Activated CD8-positive, alpha-beta memory T cell treated with anti-CD3 and anti-CD28 coated beads, Interleukin-2, amount 50 U/mL, for 48 hours (primary cell): ENCODE measurements at regions not wholly inside any gene's neighbourhood (a gene's known extent, or its start where the extent isn't known, plus 50 kb on each side); places are given as distances from the start of the nearest gene placed in this dataset.
A peak's percentile ranks its signal among the peaks of the same experiment; 100 is the strongest.
"Not testable (repeated sequence)": the region's sequence is repeated elsewhere in the genome, so short reads cannot be mapped to it uniquely, and the experiment has no call there.

Source experiments
- DNase-seq: peaks from one replicate; pipeline ENCODE4 v3.0.0-alpha.2; 2020

- no peak for DNase-seq
Observed at GRCh38 chr3:67064105-67064504, 66.0 kb downstream of the KBTBD8 start.

DNA sequence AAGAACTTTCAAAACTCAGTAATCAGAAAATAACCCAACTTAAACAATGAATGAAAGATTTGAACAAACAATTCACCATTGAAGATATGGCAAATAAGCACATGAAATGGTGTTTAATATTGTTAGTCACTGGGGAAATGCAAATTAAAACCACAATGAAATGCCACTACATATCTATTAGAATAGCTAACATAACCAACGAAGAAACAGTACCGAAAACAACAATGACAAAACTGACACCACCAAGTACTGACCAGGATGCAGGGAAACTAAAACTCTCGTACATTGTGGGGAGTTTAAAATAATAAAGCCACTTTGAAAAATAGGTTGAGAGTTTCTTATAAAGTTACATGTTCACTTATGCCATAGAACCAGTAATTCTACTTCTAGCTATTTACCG is 69.1 kb downstream of the KBTBD8 start:
- DNase-seq = no peak

DNA sequence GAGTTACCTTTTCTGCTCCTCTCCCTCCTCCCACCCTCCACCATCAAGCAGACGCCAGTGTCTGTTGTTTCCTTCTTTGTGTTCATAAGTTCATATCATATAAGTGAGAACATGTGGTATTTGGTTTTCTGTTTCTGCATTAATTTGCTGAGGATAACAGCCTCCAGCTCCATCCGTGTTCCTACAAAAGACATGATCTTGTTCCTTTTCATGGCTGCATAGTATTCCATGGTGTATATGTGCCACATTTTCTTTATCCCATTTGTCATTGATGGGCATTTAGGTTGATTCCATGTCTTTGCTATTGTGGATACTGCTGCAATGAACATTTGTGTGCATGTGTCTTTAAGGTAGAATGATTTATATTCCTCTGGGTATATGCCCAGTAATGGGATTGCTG is 74.5 kb downstream of the KBTBD8 start:
- DNase-seq = not testable (repeated sequence)

DNA sequence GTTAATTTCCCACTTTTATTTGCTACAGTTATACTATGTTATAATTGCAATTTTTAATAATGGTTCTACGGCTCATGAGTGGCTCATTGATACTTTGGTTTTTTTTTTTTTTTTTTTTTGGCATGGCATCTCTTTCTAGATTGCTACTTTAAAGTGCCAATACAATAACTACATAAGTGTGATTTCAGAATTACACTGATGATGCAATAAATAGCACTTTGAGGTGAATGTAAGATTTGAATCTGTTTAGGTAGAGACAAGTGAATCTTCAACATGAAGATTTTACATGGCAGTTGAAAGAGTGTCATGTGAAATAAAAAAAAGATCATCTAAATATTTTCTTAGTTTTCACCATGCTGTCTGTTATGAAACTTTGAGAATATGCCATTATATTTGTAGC is 75.7 kb downstream of the KBTBD8 start:
- no peak for DNase-seq

- DNase-seq = no peak
Observed at GRCh38 chr3:67075295-67075694, 77.2 kb downstream of the KBTBD8 start.

DNA sequence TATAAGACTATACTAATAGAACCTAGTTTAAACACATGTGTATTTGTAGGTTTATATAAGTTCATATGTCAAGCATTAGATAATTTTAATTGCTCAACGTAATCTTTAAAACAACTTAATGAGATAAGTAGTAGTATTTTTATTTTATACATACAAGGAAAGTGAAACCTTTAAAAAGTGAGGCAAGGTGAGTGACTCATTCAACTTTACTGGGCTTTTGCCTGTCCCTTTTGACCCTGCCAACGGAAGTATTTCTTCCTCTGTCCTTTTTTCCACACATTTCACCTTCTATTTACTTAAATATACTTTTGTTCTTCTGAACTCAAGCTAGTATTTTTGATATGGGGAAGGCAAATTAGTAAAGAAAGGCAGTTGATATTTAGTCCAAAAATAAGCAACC is 78.5 kb downstream of the KBTBD8 start:
- no peak for DNase-seq

DNA sequence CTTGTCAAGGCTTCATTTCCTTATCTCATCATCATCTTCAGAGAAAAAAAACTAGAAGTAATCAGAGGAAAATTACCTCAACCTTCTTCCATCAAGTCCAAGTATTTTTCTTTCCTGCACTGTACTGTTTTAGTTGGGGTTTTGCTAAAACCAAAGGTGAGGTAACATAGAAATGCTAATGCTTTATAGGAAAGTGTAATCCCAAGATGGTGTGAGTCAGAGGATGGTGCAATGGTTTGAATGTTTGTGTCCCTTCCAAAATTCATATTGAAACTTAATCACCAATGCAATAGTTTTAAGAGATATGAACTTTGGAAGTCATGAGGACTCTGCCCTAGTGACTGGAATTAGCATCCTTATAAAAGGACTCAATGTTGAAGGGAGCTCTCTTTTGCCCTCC is 79.5 kb downstream of the KBTBD8 start:
- no peak for DNase-seq

DNA sequence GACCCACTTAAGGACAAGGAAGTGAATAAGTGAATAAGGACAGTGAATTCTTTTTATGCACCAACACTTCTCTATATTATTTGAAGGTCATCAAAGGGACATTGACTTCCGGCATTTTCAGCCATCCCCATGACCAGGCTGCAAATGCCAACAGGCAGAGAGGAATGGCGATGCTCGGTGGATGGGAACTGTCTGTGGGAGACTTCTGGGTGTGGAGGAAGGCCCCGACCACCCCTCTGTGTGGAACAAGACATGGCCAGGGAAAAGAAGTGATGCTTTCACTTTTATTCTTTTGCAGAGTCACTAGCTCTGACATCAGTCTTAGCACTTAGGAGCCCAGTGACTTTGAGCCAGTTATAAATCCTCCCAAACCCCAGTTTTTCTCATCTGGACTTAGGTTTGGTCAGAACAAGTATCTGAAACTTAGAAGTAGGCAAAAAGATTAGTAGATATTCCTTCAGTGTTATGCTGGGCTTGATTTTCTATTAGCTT is 84.5 kb downstream of the KBTBD8 start:
- DNase-seq = no peak

- DNase-seq = no peak
Observed at GRCh38 chr3:67083277-67083676, 85.2 kb downstream of the KBTBD8 start.

DNA sequence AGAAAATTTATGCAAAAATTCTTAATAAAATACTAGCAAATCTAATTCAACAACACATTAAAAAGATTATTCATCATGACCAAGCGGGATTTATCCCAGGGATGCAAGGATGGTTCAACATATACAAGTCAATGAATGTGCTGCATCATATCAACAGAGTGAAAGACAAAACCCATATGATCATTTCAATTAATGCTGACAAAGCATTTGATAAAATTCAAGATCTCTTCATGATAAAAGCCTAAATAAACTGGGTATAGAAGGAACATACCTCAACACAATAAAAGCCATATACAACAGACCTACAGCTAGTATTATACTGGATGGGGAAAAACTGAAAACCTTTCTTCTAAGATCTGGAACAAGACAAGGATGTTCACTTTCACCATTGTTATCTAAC is 89.7 kb downstream of the KBTBD8 start:
- no peak for DNase-seq

DNA sequence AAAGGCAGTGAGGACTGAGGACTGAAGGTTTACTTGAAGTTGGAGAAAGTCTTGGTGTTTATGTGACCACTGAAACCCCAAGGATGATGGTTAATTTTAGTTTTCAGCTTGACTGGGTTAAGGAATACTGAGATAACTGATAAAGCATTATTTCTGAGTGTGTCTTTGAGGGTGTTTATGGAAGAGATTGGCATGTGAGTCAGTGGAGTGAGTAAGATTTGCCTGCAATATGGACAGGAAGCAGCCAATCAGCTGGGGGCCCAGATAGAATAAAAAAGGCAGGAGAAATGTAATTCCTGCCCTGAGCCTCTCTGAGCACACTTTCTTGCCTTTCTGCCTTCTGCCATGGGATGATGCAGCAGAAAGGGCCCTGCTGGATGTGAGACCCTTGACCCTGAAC is 92.4 kb downstream of the KBTBD8 start:
- DNase-seq = no peak

GRCh38 chr3:67093305-67093704 is 95.2 kb downstream of the KBTBD8 start:
- DNase-seq = no peak

GRCh38 chr3:67094167-67094566 is 96.1 kb downstream of the KBTBD8 start:
- no peak for DNase-seq

DNA sequence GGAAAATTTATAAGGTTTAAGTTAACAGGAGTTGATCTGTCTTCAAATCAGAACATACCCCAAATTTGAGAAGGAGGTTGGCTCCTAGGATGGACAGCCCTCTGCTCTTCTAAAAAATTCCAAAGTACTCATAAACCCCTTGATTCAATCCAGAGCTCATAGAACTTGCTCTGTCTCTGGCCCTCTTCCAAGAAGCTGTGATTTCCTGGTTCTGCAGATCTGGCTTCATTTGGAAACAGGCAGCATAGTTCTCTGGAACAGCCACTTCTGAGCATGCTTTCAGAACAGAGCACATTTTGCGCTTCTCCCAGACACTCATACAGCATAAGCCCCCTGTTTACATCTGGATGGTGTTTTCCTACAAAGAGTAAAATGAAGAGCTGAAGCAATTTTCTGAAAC is 96.7 kb downstream of the KBTBD8 start:
- DNase-seq = no peak

- DNase-seq = no peak
Observed at GRCh38 chr3:67104388-67104787, 106.3 kb downstream of the KBTBD8 start.

DNA sequence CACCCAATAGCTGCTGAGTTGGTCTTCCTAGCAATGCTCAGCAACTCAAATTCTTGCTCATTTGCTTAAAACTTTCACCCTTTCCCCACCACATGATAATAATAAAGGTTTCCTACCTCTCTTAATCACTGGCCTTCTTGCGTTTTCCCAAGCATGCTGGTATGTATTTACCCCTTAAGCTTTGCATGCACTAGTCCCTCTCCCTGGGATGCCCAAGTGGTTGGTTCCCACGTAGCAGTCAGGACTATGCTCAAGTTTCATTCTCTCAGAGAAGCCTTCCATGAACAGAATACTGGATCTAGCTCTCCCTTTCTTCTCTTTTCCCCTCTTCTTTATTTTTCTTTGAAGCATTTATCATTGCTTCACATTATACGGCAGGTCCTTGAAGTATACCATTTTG is 108.8 kb downstream of the KBTBD8 start:
- no peak for DNase-seq

GRCh38 chr3:67109651-67110204 is 111.6 kb downstream of the KBTBD8 start:
- DNase-seq = no peak

DNA sequence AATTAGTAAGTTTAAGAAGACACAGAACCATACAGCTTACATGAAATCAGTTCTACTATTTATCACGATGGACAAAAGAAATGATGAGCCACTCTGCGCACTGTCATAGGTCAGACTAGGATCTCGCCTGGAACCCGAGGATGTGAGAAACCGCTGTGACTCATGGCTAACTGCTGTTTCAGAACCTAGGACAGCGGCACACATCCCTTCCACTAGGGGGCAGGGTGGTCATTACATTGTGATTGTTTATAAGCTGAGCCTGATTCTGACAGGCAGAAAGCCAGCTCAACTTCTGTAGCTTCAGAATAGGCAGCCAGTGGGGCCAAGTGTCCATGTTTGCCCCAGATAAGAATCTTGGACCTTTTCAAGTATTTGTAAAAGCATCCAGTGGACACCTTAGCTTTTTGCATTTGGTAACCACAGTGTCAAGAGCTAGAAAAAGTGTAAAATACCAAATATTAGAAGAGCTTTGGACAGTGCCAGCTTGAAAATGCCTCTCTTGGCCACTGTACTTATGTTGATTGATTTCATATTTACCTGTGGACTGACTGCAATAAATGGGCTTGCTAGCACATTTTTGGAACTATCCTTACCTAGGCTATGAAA is 115.8 kb downstream of the KBTBD8 start:
- peak; percentile 85 for DNase-seq

- no peak for DNase-seq
Observed at GRCh38 chr3:67118122-67118521, 120.0 kb downstream of the KBTBD8 start.

- no peak for DNase-seq
Observed at GRCh38 chr3:67118635-67119034, 120.5 kb downstream of the KBTBD8 start.

DNA sequence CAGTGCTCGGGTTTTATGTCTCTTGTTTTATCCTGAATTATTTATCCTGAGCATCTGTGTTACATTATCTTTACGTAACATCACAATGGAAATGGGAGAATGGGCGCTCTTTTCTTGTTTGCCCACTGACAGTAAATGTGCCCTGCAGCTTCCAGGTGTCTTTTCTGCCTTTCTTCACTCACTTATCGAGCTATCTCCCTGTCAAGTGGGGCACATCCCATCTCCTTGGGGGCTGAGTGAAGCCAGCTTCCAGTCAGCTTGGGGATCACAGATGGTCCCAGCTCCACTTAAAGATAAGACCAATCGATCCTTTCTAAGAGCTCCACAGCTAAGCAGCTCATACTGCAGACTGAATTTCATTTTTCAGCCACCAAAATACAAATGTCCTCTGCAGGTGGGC is 125.8 kb downstream of the KBTBD8 start:
- DNase-seq = no peak

- DNase-seq = no peak
Observed at GRCh38 chr3:67127254-67127653, 129.1 kb downstream of the KBTBD8 start.

GRCh38 chr3:67142432-67142831 is 144.3 kb downstream of the KBTBD8 start:
- no peak for DNase-seq

DNA sequence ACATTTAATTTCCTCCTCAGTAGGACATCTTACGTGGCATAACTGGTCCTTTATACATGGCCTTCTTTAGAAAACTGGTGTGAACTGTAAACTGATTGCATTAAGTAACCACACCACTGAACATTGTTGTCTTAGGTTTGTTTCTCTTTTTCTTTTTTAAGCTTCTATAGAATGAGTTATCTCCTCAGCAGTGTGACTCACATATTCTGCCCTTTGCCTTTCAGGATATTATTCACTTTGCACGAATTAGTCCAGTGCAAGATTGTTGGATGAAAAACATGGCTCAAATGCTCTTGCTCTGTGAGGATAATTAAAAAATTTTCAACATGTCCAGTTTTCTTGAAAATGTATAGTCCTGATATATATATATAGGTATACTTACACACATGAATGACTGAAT is 147.6 kb downstream of the KBTBD8 start:
- DNase-seq = no peak

GRCh38 chr3:67154429-67154828 is 156.3 kb downstream of the KBTBD8 start:
- no peak for DNase-seq
